Psoas muscle (tissue), 7 donors: ENCODE measurements at regions not wholly inside any gene's neighbourhood (a gene's known extent, or its start where the extent isn't known, plus 50 kb on each side); places are given as distances from the start of the nearest gene placed in this dataset.

ENCODE experiments used
- ATAC-seq, 4 donors: fragments of 200-7000 bp; cut with Tn5 transposase; one replicate each; pipeline ENCODE4 v1.9.1; 2020; ENCODE audit warnings: moderate library complexity in 3 of 4, mild to moderate bottlenecking in 2 of 4
- DNase-seq, 2 donors: peaks; one replicate each; pipeline ENCODE4 v3.0.0-alpha.2; 2020
- H3K27ac ChIP-seq: fragments of 200-600 bp; one replicate; pipeline ENCODE4 v1.8.0; 2022
- H3K27me3 ChIP-seq, 3 donors: fragments of 200-600 bp in 1 of 3; one replicate each; pipeline versions ENCODE4 v1.6.1 to v1.8.0; 2013 to 2022; ENCODE audit warnings: low read length in 2 of 3, mild to moderate bottlenecking in 2 of 3, moderate library complexity in 1 of 3; ENCODE audit not compliant: insufficient read depth in 3 of 3
- H3K36me3 ChIP-seq, 2 donors: fragments of 200-600 bp in 1 of 2; one replicate each; pipeline versions ENCODE4 v1.6.1 to v1.8.0; 2013 to 2022; ENCODE audit warnings: low read depth in 1 of 2, mild to moderate bottlenecking in 1 of 2, moderate library complexity in 1 of 2; ENCODE audit not compliant: insufficient read depth in 1 of 2
- H3K4me1 ChIP-seq: fragments of 200-600 bp; one replicate; pipeline ENCODE4 v1.8.0; 2022
- H3K4me3 ChIP-seq: fragments of 200-600 bp; one replicate; pipeline ENCODE4 v1.8.0; 2022; ENCODE audit warnings: mild to moderate bottlenecking
- H3K9me3 ChIP-seq: fragments of 200-600 bp; one replicate; pipeline ENCODE4 v1.8.0; 2022
- CTCF ChIP-seq: fragments of 200-600 bp; IDR thresholded peaks from one replicate; pipeline ENCODE4 v1.8.0; 2022; ENCODE audit warnings: antibody characterized with exemption
- WGBS, 3 donors: extraction: QIAGEN DNeasy Blood & Tissue Kit; methylation state at CpG; one replicate each; pipeline versions ENCODE4 v1.1.6 to v1.1.7; 2013; 5-methylcytosine and 5-hydroxymethylcytosine counted together
- intact Hi-C, 2 donors: fragments of 100-400 bp; cut with DNase I; formaldehyde crosslinking; loops; one replicate each; pipeline versions ENCODE4 v1.11.0 to v1.14.2; 2022
- donor health status: healthy with polysubstance abuse.
- donor health status: DM: no; HTN: no; CAD: no; lungs with moderate emphysema.
- donor health status: Bipolar disorder and iron deficiency.
- donor health status: healthy.
- donor health status: DM: yes; HTN: yes; CAD: no.
- donor health status: DM: no; HTN: no; CAD: no.
- donor health status: DM: yes; HTN: yes; CAD: no.

DNA sequence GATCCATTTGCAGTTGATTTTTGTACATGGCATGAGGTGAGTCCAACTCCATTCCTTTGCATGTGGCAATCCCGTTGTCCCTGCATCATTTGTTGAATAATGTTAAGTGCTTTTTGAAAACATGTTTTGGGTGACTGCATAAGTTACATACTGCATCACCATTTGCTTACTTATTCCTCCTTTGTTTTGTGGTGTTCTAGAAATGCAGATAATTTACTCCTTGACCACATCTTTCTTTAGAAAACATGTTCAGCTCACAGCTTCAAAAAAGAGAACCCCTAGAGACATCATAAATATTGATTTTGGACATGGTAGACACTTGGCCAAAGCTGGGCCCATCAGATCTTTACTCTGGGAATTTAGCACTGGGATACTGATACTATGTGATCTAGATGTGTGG lies 135.3 kb upstream of the DAZL start:
- intact Hi-C loops: no loop called here
- WGBS, 3 donors: 81 to 95% (median 87%) methylated on average over 1 of the region's 1 CpG
- H3K9me3 ChIP-seq: peaks cover 4% of the 10 kb centered on the region
- ATAC-seq (no peak), DNase-seq (no peak)
- TF ChIP-seq CTCF: no peak
- H3K4me3 ChIP-seq: no peak overlapping the region
- H3K27me3 ChIP-seq: no peaks in the 10 kb centered on the region
- H3K36me3 ChIP-seq: no peaks in the 10 kb centered on the region
- peaks cover 13% of the 10 kb centered on the region for H3K4me1 ChIP-seq
- no peak overlapping the region for H3K27ac ChIP-seq

- DNase-seq (peak in 1 of 2 donors; percentile 31), ATAC-seq (peak; percentile 51 to 80 (median 74))
- WGBS, 3 donors: 86 to 88% (median 86%) methylated on average over 4 of the region's 4 CpGs
- intact Hi-C loops: no loop called here
- H3K36me3 ChIP-seq: no peaks in the 10 kb centered on the region
- peaks cover 4% of the 10 kb centered on the region for H3K9me3 ChIP-seq
- H3K27ac ChIP-seq: peak overlapping the region; percentile 73
- no peak overlapping the region for H3K4me3 ChIP-seq
- TF ChIP-seq CTCF: no peak
- no peaks in the 10 kb centered on the region for H3K27me3 ChIP-seq
- H3K4me1 ChIP-seq: peaks cover 13% of the 10 kb centered on the region
Measured at GRCh38 chr3:16741103-16741758, 136.0 kb upstream of the DAZL start.

DNA sequence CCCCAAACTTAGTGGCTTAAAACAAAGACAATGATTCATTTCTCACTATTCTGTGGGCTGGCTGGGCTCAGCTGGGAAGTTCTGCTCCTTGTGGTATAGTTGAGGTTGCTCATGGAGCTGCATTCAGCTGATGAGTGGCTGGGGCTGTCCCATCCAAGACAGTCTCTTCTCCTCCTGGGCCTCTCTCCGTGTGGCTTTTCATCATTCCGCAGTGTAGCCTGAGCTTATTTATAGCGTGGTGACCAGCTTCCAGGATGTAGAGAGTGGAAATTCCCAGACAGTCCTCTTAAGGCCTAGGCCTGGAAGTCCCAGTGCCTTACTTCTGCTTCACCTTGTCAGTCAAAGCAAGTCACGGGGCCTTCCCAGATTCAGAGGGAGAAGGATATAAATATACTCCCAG lies 136.7 kb upstream of the DAZL start:
- ATAC-seq (peak; percentile 98 to 99 (median 99)), DNase-seq (peak; percentile 29 to 54)
- no peak for TF ChIP-seq CTCF
- Histone ChIP-seq H3K4me3 (no peak overlapping the region), H3K27me3 (no peaks in the 10 kb centered on the region), H3K9me3 (peaks cover 4% of the 10 kb centered on the region), H3K36me3 (no peaks in the 10 kb centered on the region), H3K4me1 (peaks cover 13% of the 10 kb centered on the region), H3K27ac (peak overlapping the region; percentile 73)
- intact Hi-C loops: no loop called here
- 7 to 18% (median 14%) methylated on average over 4 of the region's 4 CpGs for WGBS, 3 donors

GRCh38 chr3:16743276-16743675 lies 138.1 kb upstream of the DAZL start:
- Histone ChIP-seq H3K36me3 (no peaks in the 10 kb centered on the region), H3K27me3 (no peaks in the 10 kb centered on the region), H3K4me3 (no peak overlapping the region), H3K27ac (peak overlapping the region; percentile 20), H3K4me1 (peaks cover 13% of the 10 kb centered on the region), H3K9me3 (peaks cover 4% of the 10 kb centered on the region)
- ATAC-seq (no peak), DNase-seq (no peak)
- TF ChIP-seq CTCF: no peak
- intact Hi-C loops: no loop called here
